ENCODE measurements at regions not wholly inside any gene's neighbourhood (a gene's known extent, or its start where the extent isn't known, plus 50 kb on each side); places are given as distances from the start of the nearest gene placed in this dataset.

DNA sequence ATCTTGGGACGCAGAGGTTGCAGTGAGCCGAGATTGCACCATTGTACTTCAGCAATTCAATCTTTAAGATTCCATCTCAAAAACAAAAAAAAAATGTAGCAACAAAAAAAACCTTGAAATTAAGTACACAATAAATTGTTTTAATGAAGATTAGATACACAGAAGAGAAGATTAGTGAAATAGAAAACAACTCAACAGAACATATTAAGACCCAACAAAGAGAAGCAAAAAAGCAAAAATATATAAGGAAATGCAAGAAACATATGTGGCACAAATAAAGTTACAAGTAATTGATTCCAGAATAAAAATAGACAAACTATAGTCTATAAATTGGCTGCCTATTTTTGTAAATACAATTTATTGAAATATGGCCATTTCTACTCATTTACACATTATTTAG lies 445.2 kb downstream of the EPM2A start:
- TF ChIP-seq POLR2A (IDR thresholded peaks at IDR 0.05), result no peak
- TF ChIP-seq, protein P1, sequence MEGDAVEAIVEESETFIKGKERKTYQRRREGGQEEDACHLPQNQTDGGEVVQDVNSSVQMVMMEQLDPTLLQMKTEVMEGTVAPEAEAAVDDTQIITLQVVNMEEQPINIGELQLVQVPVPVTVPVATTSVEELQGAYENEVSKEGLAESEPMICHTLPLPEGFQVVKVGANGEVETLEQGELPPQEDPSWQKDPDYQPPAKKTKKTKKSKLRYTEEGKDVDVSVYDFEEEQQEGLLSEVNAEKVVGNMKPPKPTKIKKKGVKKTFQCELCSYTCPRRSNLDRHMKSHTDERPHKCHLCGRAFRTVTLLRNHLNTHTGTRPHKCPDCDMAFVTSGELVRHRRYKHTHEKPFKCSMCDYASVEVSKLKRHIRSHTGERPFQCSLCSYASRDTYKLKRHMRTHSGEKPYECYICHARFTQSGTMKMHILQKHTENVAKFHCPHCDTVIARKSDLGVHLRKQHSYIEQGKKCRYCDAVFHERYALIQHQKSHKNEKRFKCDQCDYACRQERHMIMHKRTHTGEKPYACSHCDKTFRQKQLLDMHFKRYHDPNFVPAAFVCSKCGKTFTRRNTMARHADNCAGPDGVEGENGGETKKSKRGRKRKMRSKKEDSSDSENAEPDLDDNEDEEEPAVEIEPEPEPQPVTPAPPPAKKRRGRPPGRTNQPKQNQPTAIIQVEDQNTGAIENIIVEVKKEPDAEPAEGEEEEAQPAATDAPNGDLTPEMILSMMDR (IDR thresholded peaks at IDR 0.05), result no peak
